AG04449 (cell line): ENCODE measurements at regions not wholly inside any gene's neighbourhood (a gene's known extent, or its start where the extent isn't known, plus 50 kb on each side); places are given as distances from the start of the nearest gene placed in this dataset.

ENCODE experiments used
- CTCF ChIA-PET: fragments of 350-600 bp; formaldehyde crosslinking; extraction: SDS; loops from one replicate; lab custom pipeline; 2021; ENCODE audit warnings: antibody characterized with exemption; lab: Yijun Ruan, JAX
- POLR2A ChIA-PET: fragments of 400-600, 350-600 bp; formaldehyde crosslinking; extraction: SDS; loops from one replicate; lab custom pipeline; 2020; ENCODE audit warnings: antibody characterized with exemption, inconsistent platforms; lab: Yijun Ruan, JAX
- DNase-seq: peaks from one replicate; pipeline ENCODE4 v3.0.0-alpha.2; 2010; ENCODE audit warnings: low read depth, low spot score
- H3K4me3 ChIP-seq: 2 replicates; pipeline ENCODE4 v1.5.1; 2011; ENCODE audit warnings: low read depth, mild to moderate bottlenecking, control low read depth, low read length
- CTCF ChIP-seq: IDR thresholded peaks from one replicate; pipeline ENCODE4 v1.5.1; 2011; ENCODE audit warnings: mild to moderate bottlenecking, moderate library complexity, low read length, control low read depth, inconsistent platforms; ENCODE audit not compliant: insufficient read depth; ENCODE audit errors: missing control alignments

- POLR2A ChIA-PET = interaction anchor here (0.6 to 1.2 kb wide), 5 partner anchors 49 to 197 kb away, joined by 3 to 4 read pairs (median 4); no protein-coding TSS in a partner anchor
- CTCF ChIA-PET = interaction anchor here (1.0 to 10.2 kb wide), 16 partner anchors 13 to 454 kb away, joined by 3 to 199 read pairs (median 10); no protein-coding TSS in a partner anchor
- no peak overlapping the region for H3K4me3 ChIP-seq
- DNase-seq = no peak
- TF ChIP-seq CTCF = no peak
Observed at GRCh38 chr1:115140442-115141144, 51.3 kb upstream of the TSPAN2 start.

- H3K4me3 ChIP-seq = no peak overlapping the region
- TF ChIP-seq CTCF = no peak
- DNase-seq = no peak
- CTCF ChIA-PET = interaction anchor here (0.7 to 10.2 kb wide), 36 partner anchors 12 to 465 kb away, joined by 3 to 199 read pairs (median 4); no protein-coding TSS in a partner anchor
- POLR2A ChIA-PET = interaction anchor here (0.8 to 1.7 kb wide), 2 partner anchors 141 to 161 kb away, joined by 4 read pairs; no protein-coding TSS in a partner anchor
Observed at GRCh38 chr1:115139381-115139780, 50.1 kb upstream of the TSPAN2 start.
